ENCODE measurements at regions not wholly inside any gene's neighbourhood (a gene's known extent, or its start where the extent isn't known, plus 50 kb on each side); places are given as distances from the start of the nearest gene placed in this dataset.

DNA sequence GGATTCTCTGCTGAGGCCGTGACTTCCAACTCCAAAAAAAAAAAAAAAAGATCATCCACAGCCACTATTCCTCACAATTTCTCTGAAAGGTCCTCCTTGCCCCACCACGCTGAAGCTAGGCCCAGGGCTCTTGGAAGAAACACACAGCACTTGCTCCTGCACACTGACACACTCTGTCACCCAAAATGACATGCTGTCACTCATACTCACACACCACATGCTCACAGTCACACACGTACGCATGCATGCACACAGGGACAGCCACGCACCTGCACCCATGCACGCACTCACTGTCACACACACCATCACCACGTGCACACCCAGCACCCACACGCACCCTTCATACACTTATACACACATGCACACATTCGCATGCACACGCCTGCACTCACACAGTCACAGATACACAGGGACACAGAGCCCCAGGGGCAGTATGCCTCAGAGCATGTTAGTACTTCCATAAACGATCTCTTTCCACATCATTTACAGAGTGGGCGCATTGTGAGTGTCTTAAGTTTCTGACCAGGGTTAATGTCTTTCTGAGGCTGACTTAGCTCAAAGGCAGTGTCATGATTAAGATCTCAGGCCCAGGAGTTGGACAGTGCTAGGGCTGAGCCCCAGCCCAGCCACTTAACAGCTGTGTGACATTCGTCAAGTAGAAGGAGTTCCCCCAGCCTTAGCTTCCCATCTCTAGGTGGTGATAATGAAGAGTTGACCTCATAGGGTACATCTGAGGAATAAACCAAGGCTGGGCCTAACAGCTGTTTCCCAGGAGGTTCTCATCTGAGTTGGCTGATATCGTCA is 93.4 kb downstream of the GLI2 start:
- TF ChIP-seq GATA3 (IDR thresholded peaks at IDR 0.05; ENCODE audit: low read depth, low read length): no peak
- TF ChIP-seq GATA2 (IDR thresholded peaks at IDR 0.05; ENCODE audit: low read depth, low read length): no peak

DNA sequence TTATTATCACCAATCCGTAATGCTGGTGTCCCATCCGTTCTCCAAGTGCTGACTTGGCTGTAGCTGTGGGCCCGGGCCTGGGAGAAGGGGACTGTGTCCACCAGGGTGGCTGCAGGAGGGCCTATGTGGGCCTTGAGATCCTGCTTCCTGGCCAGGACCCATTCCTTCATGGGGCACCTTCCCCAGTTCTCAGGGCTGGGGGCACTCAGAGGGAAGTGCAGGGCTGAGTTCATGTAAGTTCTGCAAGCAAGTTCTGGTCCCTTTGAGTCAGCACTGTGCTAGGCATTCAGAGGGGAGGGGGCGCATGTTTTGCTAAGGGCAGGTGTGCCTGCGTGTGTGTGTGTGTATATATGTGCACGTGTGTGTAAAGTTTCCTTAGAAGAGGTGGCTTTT is 94.0 kb downstream of the GLI2 start:
- TF ChIP-seq GATA2 (IDR thresholded peaks at IDR 0.05; ENCODE audit: low read depth, low read length): no peak
- no peak for TF ChIP-seq GATA3 (IDR thresholded peaks at IDR 0.05; ENCODE audit: low read depth, low read length)

DNA sequence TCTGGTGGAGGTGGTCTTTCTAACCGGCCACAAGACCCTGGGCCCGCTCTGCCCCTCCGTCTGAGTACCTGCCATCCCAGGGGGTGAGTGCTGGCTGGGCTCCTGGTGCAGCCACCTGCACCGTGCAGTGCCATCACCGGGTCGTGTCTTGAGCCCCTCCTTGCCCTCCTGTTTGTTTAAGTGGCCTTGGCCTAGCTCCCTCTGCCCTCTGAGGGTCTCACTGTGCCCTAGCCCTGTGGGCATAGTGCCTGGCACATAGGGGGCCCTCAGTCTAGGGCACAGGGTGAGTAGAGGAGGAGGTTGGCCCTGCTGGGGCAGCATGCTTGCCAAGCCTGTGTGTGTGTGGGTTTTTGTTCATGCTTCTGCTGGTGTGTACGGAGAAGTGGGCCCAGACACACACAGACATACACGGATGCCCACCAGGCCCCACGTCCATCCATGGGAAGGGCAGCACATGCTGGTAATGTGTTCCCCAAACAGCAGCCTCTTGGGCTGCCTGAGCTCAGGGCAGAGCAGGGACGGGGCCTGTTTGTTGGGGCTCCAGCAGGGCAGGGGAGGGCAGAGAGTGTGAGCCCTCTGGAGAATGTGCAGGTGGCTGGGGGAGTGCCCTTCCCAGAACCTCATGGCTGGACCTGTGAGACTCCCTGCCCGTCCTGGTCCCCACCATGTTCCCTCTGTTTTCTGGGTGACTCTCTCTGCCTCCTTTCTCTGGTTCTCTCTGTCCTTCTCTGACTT is 94.6 kb downstream of the GLI2 start:
- no peak for TF ChIP-seq GATA2 (IDR thresholded peaks at IDR 0.05; ENCODE audit: low read depth, low read length)
- no peak for TF ChIP-seq GATA3 (IDR thresholded peaks at IDR 0.05; ENCODE audit: low read depth, low read length)

GRCh38 chr2:120831086-120831485 is 95.4 kb downstream of the GLI2 start:
- no peak for TF ChIP-seq GATA3 (IDR thresholded peaks at IDR 0.05; ENCODE audit: low read depth, low read length)
- no peak for TF ChIP-seq GATA2 (IDR thresholded peaks at IDR 0.05; ENCODE audit: low read depth, low read length)

- no peak for TF ChIP-seq GATA2 (IDR thresholded peaks at IDR 0.05; ENCODE audit: low read depth, low read length)
- no peak for TF ChIP-seq GATA3 (IDR thresholded peaks at IDR 0.05; ENCODE audit: low read depth, low read length)
These were observed 96.2 kb downstream of the GLI2 start for GRCh38 chr2:120831891-120832290.

DNA sequence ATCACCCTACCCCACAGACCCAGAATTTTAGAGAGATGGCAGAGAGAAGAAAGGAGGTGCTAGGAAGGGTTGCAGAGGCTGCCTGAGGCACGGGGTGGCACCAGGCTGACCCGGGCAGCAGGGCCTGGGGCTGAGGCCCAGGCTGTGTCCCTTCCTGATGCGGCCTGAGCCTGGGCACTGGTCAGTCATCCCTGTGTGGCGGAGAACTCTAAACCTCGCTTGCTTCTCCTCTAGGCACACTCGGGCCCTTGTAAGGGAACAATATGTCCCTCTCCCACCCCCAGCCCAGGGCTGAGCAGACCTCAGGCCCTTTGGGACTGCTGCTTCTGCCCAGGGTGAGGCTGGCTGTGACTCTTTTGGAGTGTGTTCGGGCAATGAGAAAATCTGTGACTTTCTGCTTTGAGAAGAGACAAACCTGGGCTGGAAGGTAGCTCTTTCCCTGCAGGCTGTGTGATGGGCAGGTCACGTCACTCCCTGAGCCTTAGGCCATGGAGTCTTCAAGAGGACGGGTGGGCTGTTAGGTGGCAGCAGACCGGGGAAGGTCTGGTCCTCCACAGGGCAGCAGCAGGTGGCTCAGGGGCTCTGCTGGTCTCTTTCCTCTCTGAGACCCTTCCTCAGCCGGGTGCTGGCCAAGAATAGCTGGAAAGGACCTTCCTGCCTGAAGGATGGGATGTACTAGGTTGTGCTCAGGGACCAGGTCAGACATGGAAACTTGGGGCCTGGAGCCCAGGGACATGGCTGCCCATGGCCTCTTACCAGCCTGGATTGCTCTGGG is 96.8 kb downstream of the GLI2 start:
- TF ChIP-seq GATA3 (IDR thresholded peaks at IDR 0.05; ENCODE audit: low read depth, low read length) (no peak), GATA2 (IDR thresholded peaks at IDR 0.05; ENCODE audit: low read depth, low read length) (no peak)

DNA sequence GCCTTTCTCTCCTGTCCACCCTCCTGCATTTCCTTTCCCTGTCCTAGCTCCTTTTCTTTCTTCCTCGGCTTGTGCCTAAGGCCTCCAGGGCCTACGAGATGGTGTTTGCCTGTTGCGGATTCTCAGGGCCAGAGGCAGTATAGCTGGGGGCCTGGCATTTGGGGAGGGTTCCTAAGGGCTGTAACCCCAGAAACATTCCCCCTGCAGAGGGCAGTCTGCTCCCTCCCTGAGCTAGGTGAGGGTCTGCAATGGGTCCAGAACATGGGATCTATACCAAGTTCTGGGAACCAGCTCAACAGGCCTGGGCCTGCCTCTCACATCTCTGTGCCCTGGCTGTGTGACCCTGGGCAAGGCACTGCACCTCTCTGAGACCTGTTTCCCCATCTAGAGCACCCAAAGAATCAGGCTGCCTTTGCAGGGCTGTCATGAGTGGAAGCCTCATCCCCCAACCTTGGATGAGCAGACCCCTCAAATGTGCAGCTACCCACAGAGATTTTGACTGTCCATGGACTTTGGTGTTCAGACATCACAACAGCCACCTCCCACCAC is 97.5 kb downstream of the GLI2 start:
- TF ChIP-seq GATA2 (IDR thresholded peaks at IDR 0.05; ENCODE audit: low read depth, low read length): no peak
- TF ChIP-seq GATA3 (IDR thresholded peaks at IDR 0.05; ENCODE audit: low read depth, low read length): no peak

- no peak for TF ChIP-seq GATA2 (IDR thresholded peaks at IDR 0.05; ENCODE audit: low read depth, low read length)
- no peak for TF ChIP-seq GATA3 (IDR thresholded peaks at IDR 0.05; ENCODE audit: low read depth, low read length)
These were observed 98.5 kb downstream of the GLI2 start for GRCh38 chr2:120834206-120834605.

GRCh38 chr2:120836281-120836680 is 100.6 kb downstream of the GLI2 start:
- TF ChIP-seq GATA2 (IDR thresholded peaks at IDR 0.05; ENCODE audit: low read depth, low read length) (no peak), GATA3 (IDR thresholded peaks at IDR 0.05; ENCODE audit: low read depth, low read length) (no peak)

DNA sequence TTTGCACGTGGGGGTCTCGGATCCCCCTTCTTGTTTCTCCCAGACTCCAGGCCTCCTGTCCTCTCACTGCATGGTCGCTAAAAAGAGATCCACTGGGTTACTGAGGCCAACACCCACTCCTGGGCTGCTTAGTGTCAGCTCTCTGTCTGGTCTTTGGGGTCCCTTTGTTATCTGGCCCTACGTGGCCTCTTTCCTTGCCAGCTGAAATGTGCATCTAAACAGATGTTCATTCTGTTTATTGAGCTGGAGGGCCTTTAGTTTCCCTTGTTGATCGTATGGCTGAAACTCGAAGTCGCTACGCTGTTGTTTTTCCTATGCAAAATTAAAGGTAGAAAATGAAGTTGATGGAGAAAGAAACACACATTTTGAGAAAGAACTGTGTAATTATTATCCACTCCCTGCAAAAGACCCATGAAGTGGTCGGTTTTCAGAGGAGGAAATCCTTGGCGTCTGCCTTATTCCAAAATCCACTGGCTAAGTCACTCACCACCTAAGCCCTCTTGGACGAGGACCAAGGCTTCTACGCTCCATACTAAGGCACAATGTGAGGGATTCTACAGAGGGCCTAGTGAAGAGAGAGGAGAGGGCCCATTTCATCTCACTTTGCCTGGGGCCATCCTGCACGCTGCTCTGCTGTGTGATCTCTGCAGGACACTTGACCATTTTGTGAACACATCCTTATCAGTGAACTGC is 105.3 kb downstream of the GLI2 start:
- TF ChIP-seq GATA2 (IDR thresholded peaks at IDR 0.05; ENCODE audit: low read depth, low read length): no peak
- no peak for TF ChIP-seq GATA3 (IDR thresholded peaks at IDR 0.05; ENCODE audit: low read depth, low read length)

GRCh38 chr2:120842456-120843439 is 107.1 kb downstream of the GLI2 start:
- TF ChIP-seq GATA2 (IDR thresholded peaks at IDR 0.05; ENCODE audit: low read depth, low read length) (peak; percentile 57), GATA3 (IDR thresholded peaks at IDR 0.05; ENCODE audit: low read depth, low read length) (peak; percentile 54; the same call in 1 of the 2 replicates)

DNA sequence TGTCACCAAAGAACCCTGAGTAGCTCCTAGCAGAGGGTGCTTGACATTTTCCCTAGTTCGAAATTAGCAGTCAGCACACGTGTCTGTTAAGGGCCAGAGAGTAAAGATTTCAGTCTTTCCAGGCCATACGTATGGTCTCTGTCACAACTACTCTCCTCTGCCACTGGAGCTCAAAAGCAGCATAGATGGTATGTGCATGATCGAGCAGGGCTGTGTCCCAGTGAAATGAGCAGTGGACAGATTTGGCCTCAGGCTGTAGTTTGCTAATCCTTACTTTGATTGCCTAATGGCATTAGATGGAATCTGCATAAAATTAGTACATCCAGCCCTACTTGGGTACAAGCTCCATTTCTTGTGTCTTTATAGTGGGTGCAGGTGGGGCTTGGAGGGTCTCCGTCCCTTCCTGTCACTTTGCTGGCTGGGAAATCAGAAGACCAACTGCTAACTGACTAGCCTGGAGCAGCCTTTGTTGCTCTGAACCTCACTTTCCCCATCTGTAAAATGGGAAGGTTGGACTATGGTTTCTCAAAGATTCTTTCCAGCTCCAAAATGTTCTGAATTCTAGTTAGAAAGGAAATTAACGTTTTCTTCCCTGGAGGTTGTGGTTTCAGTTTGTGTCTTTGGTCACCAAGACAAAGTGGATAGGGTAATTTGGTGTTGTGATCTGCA is 108.5 kb downstream of the GLI2 start:
- TF ChIP-seq GATA2 (IDR thresholded peaks at IDR 0.05; ENCODE audit: low read depth, low read length): no peak
- TF ChIP-seq GATA3 (IDR thresholded peaks at IDR 0.05; ENCODE audit: low read depth, low read length): no peak

Measured in SH-SY5Y (cell line).